AG09309 (cell line): ENCODE measurements at regions not wholly inside any gene's neighbourhood (a gene's known extent, or its start where the extent isn't known, plus 50 kb on each side); places are given as distances from the start of the nearest gene placed in this dataset.

Experiments
- DNase-seq: peaks from one replicate; pipeline ENCODE4 v3.0.0-alpha.2; 2010; ENCODE audit warnings: low read depth
- H3K4me3 ChIP-seq: 2 replicates; pipeline ENCODE4 v1.5.1; 2011; ENCODE audit warnings: mild to moderate bottlenecking, low read depth, low read length, moderate library complexity; ENCODE audit not compliant: control insufficient read depth
- CTCF ChIP-seq: IDR thresholded peaks from 2 replicates; pipeline ENCODE4 v1.5.1; 2011; ENCODE audit warnings: mild to moderate bottlenecking, low read depth, low read length, inconsistent platforms; ENCODE audit not compliant: insufficient read depth, control insufficient read depth; ENCODE audit errors: missing control alignments

DNA sequence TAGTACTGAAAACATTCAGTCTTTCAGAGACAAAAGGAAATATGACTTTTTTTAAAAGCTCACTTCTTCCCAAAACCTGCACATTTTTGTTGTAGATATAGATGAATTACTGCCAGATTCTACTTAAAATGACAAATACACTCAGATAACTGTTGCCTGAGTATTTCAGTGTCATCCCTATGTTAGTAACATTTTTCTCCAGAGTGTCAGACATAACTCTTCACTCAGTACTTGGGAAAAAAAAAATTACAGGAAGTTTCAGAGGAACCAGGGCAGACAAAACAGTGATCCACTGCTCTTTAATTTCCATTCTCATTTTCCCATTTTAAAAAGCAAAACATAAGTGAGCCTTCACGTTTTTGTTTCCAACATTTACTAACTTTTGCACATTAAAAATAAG lies 79.3 kb upstream of the ITGA1 start:
- H3K4me3 ChIP-seq: no peak overlapping the region

DNA sequence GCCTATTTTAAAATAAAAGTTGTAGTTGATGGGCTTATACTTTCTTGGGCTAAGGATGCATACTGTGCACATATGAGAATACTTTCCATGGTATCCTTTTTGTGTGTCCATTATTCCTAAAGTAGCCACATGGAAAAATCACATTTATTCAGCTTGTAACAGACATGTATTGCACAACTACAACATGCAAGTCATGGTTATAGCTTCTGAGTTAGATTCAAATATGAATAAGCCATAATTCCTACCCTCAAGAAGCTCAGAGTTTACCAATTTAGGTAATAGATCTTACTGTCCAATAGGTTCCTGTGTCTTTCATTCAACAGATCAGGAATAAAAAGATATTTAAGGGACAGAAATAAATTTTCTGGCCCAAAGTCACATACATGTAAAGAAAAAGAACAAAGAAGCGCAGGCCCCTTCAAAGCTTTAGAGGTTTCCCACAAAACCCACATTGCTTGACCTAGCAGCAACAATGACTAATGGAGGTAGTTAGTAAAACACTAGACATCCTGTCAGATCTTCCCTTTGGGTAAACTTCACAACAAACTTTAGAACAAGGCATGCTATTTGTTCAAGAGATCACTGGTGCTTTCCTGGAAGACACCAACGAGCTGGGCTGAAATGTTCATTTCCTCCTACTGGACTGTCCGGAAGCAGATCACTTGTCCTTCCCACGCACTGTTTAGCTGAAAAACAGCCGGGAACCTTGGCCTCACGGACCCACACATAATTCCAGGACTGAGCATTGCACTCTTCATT lies 78.4 kb upstream of the ITGA1 start:
- no peak overlapping the region for H3K4me3 ChIP-seq
- TF ChIP-seq CTCF: no peak
- DNase-seq: no peak

More for the DNA sequence above, 79.3 kb upstream of the ITGA1 start:
- DNase-seq: no peak
- no peak for TF ChIP-seq CTCF

DNA sequence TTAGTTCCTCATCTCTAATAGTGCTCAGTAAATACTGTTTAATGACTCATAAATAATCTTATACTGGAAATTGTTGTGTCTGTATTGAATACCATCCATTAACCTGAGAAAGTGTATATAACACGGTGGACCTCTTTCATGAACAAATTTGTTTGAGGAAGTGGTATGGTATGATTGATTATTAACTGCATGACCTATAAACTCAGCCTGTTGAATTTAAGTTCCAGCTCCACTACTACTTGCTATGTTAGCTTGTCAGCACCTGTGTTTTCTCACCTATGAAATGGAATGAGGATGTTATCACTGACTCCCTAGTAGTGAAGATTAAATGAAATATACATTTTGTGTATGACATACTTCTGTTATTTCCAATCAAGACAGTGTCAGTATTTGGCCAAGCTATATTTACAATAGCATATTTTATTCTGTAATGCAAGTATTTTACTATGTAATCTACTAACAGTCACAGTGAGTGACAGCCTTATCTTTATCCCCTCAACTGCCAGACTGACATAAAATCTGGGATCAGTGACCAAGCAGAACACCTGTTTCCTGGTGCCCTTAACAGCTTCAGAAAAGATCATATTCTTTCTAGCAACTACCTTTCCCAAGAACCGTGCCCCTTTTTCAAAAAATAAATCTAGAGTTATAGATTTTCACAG lies 77.3 kb upstream of the ITGA1 start:
- no peak overlapping the region for H3K4me3 ChIP-seq
- no peak for DNase-seq
- no peak for TF ChIP-seq CTCF

DNA sequence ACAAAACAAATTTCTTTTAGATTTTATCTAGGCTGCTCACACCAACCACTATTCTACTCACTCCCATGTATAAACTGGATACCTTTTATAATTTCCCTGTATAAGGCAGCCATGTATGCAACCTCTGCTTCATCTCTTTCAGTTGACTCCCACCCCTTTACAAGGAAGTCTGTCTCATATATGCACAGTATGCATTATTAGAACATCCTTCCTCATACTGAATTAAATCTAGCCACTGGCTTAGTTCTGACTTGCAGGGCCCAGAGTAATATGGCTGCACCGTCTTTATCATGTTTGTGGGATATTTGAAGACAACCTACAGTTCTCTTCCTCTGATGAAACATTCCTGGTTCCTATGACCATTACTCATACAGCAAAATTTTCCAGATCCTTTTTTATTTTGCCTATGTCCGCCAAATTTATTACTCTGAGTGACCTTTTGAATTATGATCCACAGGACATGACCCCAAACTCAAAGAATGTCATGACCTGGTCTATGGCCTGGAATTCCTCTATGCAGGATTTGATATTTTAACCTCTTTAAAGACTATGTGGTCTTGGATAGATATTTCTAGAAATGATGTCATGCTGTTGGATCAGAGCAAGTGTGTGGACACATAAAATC lies 76.6 kb upstream of the ITGA1 start:
- DNase-seq: no peak
- H3K4me3 ChIP-seq: no peak overlapping the region
- no peak for TF ChIP-seq CTCF

- TF ChIP-seq CTCF: no peak
- DNase-seq: no peak
- no peak overlapping the region for H3K4me3 ChIP-seq
These were observed 75.4 kb upstream of the ITGA1 start for GRCh38 chr5:52712354-52712753.

GRCh38 chr5:52725065-52725746 lies 62.5 kb upstream of the ITGA1 start:
- DNase-seq: no peak
- no peak for TF ChIP-seq CTCF

More at GRCh38 chr5:52725065-52725746, 62.5 kb upstream of the ITGA1 start:
- no peak overlapping the region for H3K4me3 ChIP-seq
